H1 (cell line): ENCODE measurements at regions not wholly inside any gene's neighbourhood (a gene's known extent, or its start where the extent isn't known, plus 50 kb on each side); places are given as distances from the start of the nearest gene placed in this dataset.

Experiments
- CHD7 ChIP-seq: fragments of 300-600 bp; sonication (generic); IDR thresholded peaks from 2 replicates; pipeline ENCODE4 v1.7.1; 2012; ENCODE audit warnings: low read length, moderate library complexity, mild to moderate bottlenecking, inconsistent platforms; ENCODE audit not compliant: insufficient replicate concordance
- EZH2 ChIP-seq: fragments of 200-600 bp; sonication (generic); IDR thresholded peaks from 2 replicates; pipeline ENCODE4 v1.7.1; 2012; ENCODE audit warnings: low read depth, mild to moderate bottlenecking, moderate library complexity, low read length, inconsistent platforms; ENCODE audit not compliant: severe bottlenecking
- GABPA ChIP-seq: IDR thresholded peaks from 2 replicates; pipeline ENCODE4 v1.6.1; 2011; ENCODE audit warnings: mild to moderate bottlenecking, low read length, moderate library complexity, borderline replicate concordance; ENCODE audit not compliant: insufficient read depth
- KDM1A ChIP-seq: fragments of 200-600, 300-600 bp; sonication (generic); IDR thresholded peaks from 2 replicates; pipeline ENCODE4 v1.7.1; 2016; ENCODE audit warnings: mild to moderate bottlenecking, low read length, borderline replicate concordance
- NANOG ChIP-seq: IDR thresholded peaks from 2 replicates; pipeline ENCODE4 v1.6.1; 2011; ENCODE audit warnings: low read length, low read depth, mild to moderate bottlenecking, inconsistent platforms; ENCODE audit not compliant: insufficient read depth, poor library complexity, severe bottlenecking
- NRF1 ChIP-seq: IDR thresholded peaks from 2 replicates; pipeline ENCODE4 v1.6.1; 2011; ENCODE audit warnings: mild to moderate bottlenecking, low read depth, low read length, improper control_type of control experiment
- SIN3A ChIP-seq, 2 experiments: IDR thresholded peaks in 1 of 2; conservative IDR thresholded peaks in 1 of 2; 2 replicates each; pipeline ENCODE4 v1.6.1; 2011 to 2012; ENCODE audit warnings: low read length in 2 of 2, improper control_type of control experiment in 1 of 2, low read depth in 1 of 2, mild to moderate bottlenecking in 1 of 2
- SIX5 ChIP-seq: IDR thresholded peaks from 2 replicates; pipeline ENCODE4 v1.6.1; 2011; ENCODE audit warnings: mild to moderate bottlenecking, low read depth, low read length
- TCF12 ChIP-seq: IDR thresholded peaks from 2 replicates; pipeline ENCODE4 v1.6.1; 2011; ENCODE audit warnings: low read depth, mild to moderate bottlenecking, low read length
- TF ChIP-seq, protein P1 (sequence below): IDR thresholded peaks from 2 replicates; pipeline ENCODE4 v1.6.1; 2011; ENCODE audit warnings: low read depth, mild to moderate bottlenecking, low read length; ENCODE audit not compliant: insufficient read depth

- TF ChIP-seq CHD7 (no peak), NANOG (no peak), EZH2 (no peak), SIX5 (no peak), NRF1 (no peak), KDM1A (no peak), GABPA (no peak), SIN3A (conservative IDR thresholded peaks at IDR 0.05 in 1 of 2, IDR thresholded peaks at IDR 0.05 in 1 of 2; ENCODE audit: low read depth in 1 of 2, low read length in 2 of 2) (no peak), TCF12 (no peak)
- TF ChIP-seq, protein P1, sequence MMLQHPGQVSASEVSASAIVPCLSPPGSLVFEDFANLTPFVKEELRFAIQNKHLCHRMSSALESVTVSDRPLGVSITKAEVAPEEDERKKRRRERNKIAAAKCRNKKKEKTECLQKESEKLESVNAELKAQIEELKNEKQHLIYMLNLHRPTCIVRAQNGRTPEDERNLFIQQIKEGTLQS = no peak
Observed at GRCh38 chr10:110356628-110357245, 52.0 kb upstream of the SMNDC1 start (continued).
